Left ventricle myocardium inferior (tissue), 1 donor: ENCODE measurements at regions not wholly inside any gene's neighbourhood (a gene's known extent, or its start where the extent isn't known, plus 50 kb on each side); places are given as distances from the start of the nearest gene placed in this dataset.
"Not testable (repeated sequence)": the region's sequence is repeated elsewhere in the genome, so short reads cannot be mapped to it uniquely, and the experiment has no call there.

Experiments used
- DNase-seq: peaks from one replicate; pipeline ENCODE4 v3.0.0-alpha.2; 2020
- H3K27ac ChIP-seq: fragments of 200-600 bp; replicated peaks from 2 replicates; pipeline ENCODE4 v1.8.0; 2021
- H3K27me3 ChIP-seq: fragments of 200-600 bp; 2 replicates; pipeline ENCODE4 v1.8.0; 2021; ENCODE audit warnings: low read depth
- H3K36me3 ChIP-seq: fragments of 200-600 bp; 2 replicates; pipeline ENCODE4 v1.8.0; 2021
- H3K4me1 ChIP-seq: fragments of 200-600 bp; 2 replicates; pipeline ENCODE4 v1.8.0; 2021
- H3K4me3 ChIP-seq: fragments of 200-600 bp; 2 replicates; pipeline ENCODE4 v1.8.0; 2021; ENCODE audit warnings: mild to moderate bottlenecking, moderate library complexity
- H3K9me3 ChIP-seq: fragments of 200-600 bp; replicated peaks from 2 replicates; pipeline ENCODE4 v1.8.0; 2021
- CTCF ChIP-seq: fragments of 200-600 bp; IDR thresholded peaks from 2 replicates; pipeline ENCODE4 v1.8.0; 2021; ENCODE audit warnings: antibody characterized with exemption, mild to moderate bottlenecking, borderline replicate concordance
- intact Hi-C: fragments of 100-400 bp; cut with micrococcal nuclease; formaldehyde crosslinking; loops from one replicate; pipeline ENCODE4 v1.11.0; 2022
- donor health status: DM: no; HTN: yes; CAD: no; lungs with severe emphysema.

- DNase-seq = no peak
- peak; percentile 62 for TF ChIP-seq CTCF
- Histone ChIP-seq H3K27me3 (no peaks in the 10 kb centered on the region), H3K9me3 (no peaks in the 10 kb centered on the region), H3K4me1 (no peaks in the 10 kb centered on the region), H3K36me3 (no peaks in the 10 kb centered on the region), H3K4me3 (no peak overlapping the region), H3K27ac (no peak overlapping the region)
- intact Hi-C loops = no loop called here
Measured at GRCh38 chr1:73674945-73675561, 522.9 kb downstream of the LRRIQ3 start.

- no peaks in the 10 kb centered on the region for H3K4me1 ChIP-seq
- no peaks in the 10 kb centered on the region for H3K36me3 ChIP-seq
- no peak for TF ChIP-seq CTCF
- no peaks in the 10 kb centered on the region for H3K9me3 ChIP-seq
- no peaks in the 10 kb centered on the region for H3K27me3 ChIP-seq
- no peak overlapping the region for H3K27ac ChIP-seq
- intact Hi-C loops = no loop called here
- no peak for DNase-seq
- H3K4me3 ChIP-seq = no peak overlapping the region
Measured at GRCh38 chr1:73673971-73674370, 524.0 kb downstream of the LRRIQ3 start.

- intact Hi-C loops = no loop called here
- Histone ChIP-seq H3K9me3 (peaks cover 13% of the 10 kb centered on the region), H3K4me3 (no peak overlapping the region), H3K4me1 (no peaks in the 10 kb centered on the region), H3K27ac (no peak overlapping the region), H3K36me3 (no peaks in the 10 kb centered on the region), H3K27me3 (no peaks in the 10 kb centered on the region)
- no peak for DNase-seq
- no peak for TF ChIP-seq CTCF
Measured at GRCh38 chr1:73671530-73671929, 526.4 kb downstream of the LRRIQ3 start.

GRCh38 chr1:73667959-73668358 is 530.0 kb downstream of the LRRIQ3 start:
- H3K9me3 ChIP-seq = peaks cover 13% of the 10 kb centered on the region
- H3K27ac ChIP-seq, H3K4me1 ChIP-seq, DNase-seq, H3K36me3 ChIP-seq, H3K27me3 ChIP-seq, intact Hi-C loops, H3K4me3 ChIP-seq: not testable (repeated sequence)

GRCh38 chr1:73662526-73662925 is 535.5 kb downstream of the LRRIQ3 start:
- Histone ChIP-seq H3K27ac (no peak overlapping the region), H3K36me3 (no peaks in the 10 kb centered on the region), H3K4me1 (no peaks in the 10 kb centered on the region), H3K27me3 (no peaks in the 10 kb centered on the region), H3K9me3 (peaks cover 24% of the 10 kb centered on the region), H3K4me3 (no peak overlapping the region)
- TF ChIP-seq CTCF = no peak
- intact Hi-C loops = no loop called here
- no peak for DNase-seq

GRCh38 chr1:73659136-73659535 is 538.8 kb downstream of the LRRIQ3 start:
- Histone ChIP-seq H3K27ac (no peak overlapping the region), H3K27me3 (no peaks in the 10 kb centered on the region), H3K4me1 (no peaks in the 10 kb centered on the region), H3K9me3 (peaks cover 24% of the 10 kb centered on the region), H3K4me3 (no peak overlapping the region), H3K36me3 (no peaks in the 10 kb centered on the region)
- no peak for DNase-seq
- intact Hi-C loops = no loop called here
- TF ChIP-seq CTCF = no peak
